SH-SY5Y (cell line): ENCODE measurements at regions not wholly inside any gene's neighbourhood (a gene's known extent, or its start where the extent isn't known, plus 50 kb on each side); places are given as distances from the start of the nearest gene placed in this dataset.

Experiments used
- GATA2 ChIP-seq: IDR thresholded peaks from 2 replicates; pipeline ENCODE4 v1.6.1; 2011; ENCODE audit warnings: mild to moderate bottlenecking, low read depth, low read length
- GATA3 ChIP-seq: IDR thresholded peaks from 2 replicates; pipeline ENCODE4 v1.6.1; 2011; ENCODE audit warnings: low read depth, mild to moderate bottlenecking, low read length, moderate library complexity

DNA sequence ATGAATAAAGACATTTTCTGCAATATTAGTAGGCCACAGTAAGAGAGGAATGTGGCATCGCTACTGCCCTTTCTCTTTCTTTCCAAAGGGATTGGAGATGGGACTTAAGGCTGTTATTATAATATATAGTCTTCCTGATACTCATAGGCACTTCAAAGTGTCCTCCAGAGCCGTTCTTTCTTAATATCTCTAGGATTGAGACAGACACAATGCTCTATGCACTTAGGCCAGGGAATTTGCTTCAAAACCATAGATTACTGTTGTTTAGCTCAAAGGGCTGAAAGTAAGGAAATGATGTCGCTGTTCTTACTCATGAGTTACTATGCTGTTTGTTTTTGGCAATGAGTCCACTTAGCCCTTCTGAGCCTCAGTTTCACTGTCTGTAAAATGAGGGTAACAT lies 590.5 kb downstream of the CDH11 start:
- TF ChIP-seq GATA2 (no peak), GATA3 (no peak)
